ENCODE measurements at regions not wholly inside any gene's neighbourhood (a gene's known extent, or its start where the extent isn't known, plus 50 kb on each side); places are given as distances from the start of the nearest gene placed in this dataset.

DNA sequence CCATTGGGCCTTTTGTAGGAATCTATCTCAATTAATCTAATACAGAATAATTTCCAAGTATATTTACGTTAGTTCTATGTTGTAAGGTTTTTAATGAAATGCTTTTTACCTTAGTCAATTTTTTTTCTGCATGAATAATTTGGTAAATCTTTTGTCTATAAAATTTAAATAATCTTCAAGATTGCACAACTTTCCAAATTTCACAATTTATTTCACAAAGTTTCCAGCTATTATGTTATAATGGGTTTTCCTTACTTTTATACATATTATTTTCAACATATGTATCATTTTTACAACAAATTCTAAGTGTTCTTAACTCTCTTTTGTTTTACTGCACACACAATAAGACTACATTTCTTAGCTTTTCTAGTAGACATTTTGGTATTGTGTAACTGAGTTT lies 470.7 kb downstream of the ETV1 start:
- no peak for DNase-seq

DNA sequence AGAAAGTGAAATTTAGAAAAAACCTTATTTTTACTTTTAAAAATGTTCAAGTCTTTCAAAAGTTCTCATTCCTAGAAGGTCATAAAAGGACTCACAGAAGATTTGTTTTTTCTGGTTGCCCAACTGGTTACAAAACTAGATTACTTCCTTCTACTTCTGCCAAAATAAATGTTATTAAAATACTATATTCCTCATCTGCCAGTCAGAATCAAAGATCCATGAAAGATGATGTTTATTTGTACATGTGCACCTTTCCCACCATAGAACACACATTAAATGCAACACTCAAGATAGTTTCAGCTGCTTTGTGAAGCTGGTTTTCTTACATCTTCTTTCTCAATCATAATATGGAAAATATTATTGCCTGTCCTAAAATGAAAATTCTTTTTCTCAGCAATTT lies 465.4 kb downstream of the ETV1 start:
- no peak for DNase-seq

GRCh38 chr7:13532028-13532753 lies 457.3 kb downstream of the ETV1 start:
- DNase-seq, result no peak

GRCh38 chr7:13538669-13539068 lies 450.8 kb downstream of the ETV1 start:
- no peak for DNase-seq

GRCh38 chr7:13540429-13540828 lies 449.0 kb downstream of the ETV1 start:
- DNase-seq, result no peak

DNA sequence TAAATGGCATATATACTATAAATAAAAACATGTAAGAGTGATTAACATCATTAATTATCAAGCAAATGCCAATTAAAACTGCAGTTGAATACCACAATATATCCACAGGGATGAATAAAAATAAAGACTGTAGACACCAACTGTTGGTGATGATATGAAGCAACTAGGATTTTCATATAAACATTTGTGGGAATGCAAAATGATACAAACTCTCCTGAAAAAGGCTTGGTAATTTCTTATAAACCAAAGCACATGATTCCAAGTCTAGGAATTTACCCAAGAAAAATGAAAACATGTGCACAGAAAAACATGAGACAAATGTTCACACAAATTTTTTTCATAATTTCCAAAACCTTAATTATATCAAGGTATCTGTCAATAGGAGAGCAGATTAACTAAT lies 448.1 kb downstream of the ETV1 start:
- no peak for DNase-seq

- no peak for DNase-seq
Observed at GRCh38 chr7:13542451-13542850, 447.0 kb downstream of the ETV1 start.

- no peak for DNase-seq
Observed at GRCh38 chr7:13551503-13551902, 438.0 kb downstream of the ETV1 start.

GRCh38 chr7:13560441-13560840 lies 429.0 kb downstream of the ETV1 start:
- DNase-seq, result no peak

DNA sequence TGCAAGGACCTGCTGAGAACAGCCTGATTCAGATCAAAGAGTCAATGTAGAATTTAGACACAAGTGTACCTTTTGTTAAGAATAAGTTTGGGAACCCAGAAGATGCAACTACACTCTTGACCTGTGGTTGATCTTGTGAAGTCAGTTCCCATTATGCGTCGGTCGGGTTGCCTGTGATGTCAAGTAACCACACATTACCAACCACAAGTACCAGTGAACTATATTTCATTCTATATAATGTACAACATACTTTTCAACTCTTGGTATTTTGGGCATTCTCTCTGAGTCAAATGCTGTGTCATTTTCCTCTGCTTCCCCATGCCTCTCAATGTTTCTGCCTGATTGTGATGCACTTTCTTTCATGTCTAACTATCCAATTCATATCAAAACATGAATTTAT lies 426.2 kb downstream of the ETV1 start:
- no peak for DNase-seq

DNA sequence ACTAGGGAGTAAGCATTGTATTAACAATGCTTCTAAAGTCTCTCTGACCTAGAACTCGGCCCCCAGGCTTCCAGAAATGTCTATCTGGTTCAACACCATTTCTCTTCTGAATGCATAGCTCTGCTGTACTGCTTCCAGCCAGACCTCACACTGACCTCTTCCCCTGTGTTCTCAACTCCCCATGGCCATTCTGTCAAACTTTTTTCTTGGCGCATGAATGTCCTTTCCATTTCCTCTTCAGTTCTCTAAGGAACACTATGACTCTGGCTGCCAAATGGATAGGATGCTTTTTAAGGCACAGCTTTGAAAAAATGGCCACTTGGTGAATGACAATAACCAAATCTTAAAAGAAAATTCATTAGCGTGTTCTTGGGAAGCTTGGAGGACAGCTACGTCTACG lies 425.8 kb downstream of the ETV1 start:
- no peak for DNase-seq

- no peak for DNase-seq
Observed at GRCh38 chr7:13577566-13578145, 411.8 kb downstream of the ETV1 start.

- no peak for DNase-seq
Observed at GRCh38 chr7:13578294-13578693, 411.2 kb downstream of the ETV1 start.

- no peak for DNase-seq
Observed at GRCh38 chr7:13581097-13581496, 408.4 kb downstream of the ETV1 start.

- DNase-seq, result no peak
Observed at GRCh38 chr7:13593854-13594253, 395.6 kb downstream of the ETV1 start.

DNA sequence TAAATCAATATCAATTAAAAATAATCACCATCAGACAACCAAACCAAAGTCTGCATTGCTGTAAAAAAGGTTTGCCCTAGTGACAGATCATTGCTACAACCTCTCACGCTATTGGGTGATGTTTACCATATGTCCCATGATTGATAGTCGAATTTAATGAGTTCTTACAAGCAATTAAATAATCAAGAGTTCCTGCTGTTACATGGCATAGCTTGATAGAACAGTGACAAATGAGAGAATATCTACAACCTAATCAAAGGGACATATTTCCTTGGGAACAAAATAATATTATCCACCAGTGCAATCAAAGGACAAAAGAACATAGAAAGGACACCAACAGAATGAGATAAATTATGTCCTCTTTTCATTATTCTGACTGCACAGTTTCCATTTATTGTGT lies 387.4 kb downstream of the ETV1 start:
- DNase-seq, result no peak

- DNase-seq, result no peak
Observed at GRCh38 chr7:13603016-13603415, 386.4 kb downstream of the ETV1 start.

GRCh38 chr7:13603661-13604060 lies 385.8 kb downstream of the ETV1 start:
- DNase-seq, result no peak

DNA sequence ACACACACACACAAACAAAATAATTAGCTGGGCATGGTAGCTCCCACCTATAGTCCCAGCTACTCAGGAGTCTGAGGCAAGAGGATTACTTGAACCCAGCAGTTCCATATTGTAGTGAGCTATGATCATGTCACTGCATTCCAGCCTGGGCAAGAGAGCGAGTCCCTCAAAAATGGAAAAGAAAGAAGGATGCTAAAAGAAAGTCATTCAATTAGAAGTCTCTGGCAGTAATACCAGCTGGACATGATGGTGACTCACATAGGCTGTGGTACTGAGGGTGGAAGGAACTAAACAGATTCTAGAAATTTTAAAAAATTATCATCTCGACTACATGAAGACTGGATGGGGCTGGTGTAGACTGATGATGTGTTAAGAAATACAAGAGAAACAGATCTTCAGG lies 385.3 kb downstream of the ETV1 start:
- DNase-seq, result no peak

DNA sequence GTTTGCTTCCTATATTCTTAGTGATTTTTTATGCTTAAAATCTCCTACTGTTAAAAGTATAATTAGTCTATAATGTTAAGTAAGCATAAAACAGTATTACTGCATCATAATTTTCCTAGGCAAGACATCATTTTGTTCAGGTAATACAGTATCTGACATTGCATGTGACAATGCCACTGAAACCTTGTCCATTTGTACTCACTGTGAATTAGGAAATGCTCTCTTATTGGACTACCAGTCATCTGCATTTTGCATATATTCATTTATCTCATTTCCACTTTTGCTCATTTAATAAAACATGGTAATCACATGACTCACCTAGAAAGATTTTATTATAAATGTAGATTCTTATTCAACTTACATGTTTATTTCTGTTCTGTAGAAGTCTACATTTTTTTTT lies 379.1 kb downstream of the ETV1 start:
- DNase-seq, result no peak

DNA sequence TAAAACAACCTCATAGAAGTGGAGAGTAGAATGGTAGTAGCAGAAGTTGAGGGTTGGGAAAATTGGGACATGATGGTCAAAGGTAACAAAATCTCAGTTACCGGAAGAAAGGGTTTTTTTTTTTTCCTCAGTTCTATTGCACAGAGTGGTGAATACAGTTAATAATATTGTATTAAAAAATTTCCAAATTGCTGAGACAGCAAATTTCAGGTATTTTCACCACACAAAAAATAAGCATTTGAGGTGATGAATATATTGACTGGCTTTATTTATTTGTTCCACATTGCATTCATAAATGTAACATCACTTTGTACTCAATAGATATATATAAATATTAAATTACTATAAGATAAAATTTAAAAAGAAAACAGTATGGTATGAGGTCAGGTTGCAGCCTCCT lies 373.8 kb downstream of the ETV1 start:
- no peak for DNase-seq

- no peak for DNase-seq
Observed at GRCh38 chr7:13627455-13627854, 362.0 kb downstream of the ETV1 start.

- DNase-seq, result no peak
Observed at GRCh38 chr7:13628239-13629001, 361.0 kb downstream of the ETV1 start.

Data from stimulated activated CD4-positive, alpha-beta T cell treated with anti-CD3 and anti-CD28 coated beads, Interleukin-1b, Interleukin-23, amount 100 ng/mL, for 48 hours (primary cell).